GM21423 (cell line): ENCODE measurements at regions not wholly inside any gene's neighbourhood (a gene's known extent, or its start where the extent isn't known, plus 50 kb on each side); places are given as distances from the start of the nearest gene placed in this dataset.

ENCODE experiments used
- ATAC-seq: cut with Tn5 transposase; IDR thresholded peaks from one replicate; pipeline ENCODE4 v1.9.1; 2021; ENCODE audit warnings: mild to moderate bottlenecking, moderate library complexity; ENCODE audit not compliant: unreplicated experiment

GRCh38 chr12:115519887-115520286, 757.6 kb downstream of the MED13L start:
- no peak for ATAC-seq

DNA sequence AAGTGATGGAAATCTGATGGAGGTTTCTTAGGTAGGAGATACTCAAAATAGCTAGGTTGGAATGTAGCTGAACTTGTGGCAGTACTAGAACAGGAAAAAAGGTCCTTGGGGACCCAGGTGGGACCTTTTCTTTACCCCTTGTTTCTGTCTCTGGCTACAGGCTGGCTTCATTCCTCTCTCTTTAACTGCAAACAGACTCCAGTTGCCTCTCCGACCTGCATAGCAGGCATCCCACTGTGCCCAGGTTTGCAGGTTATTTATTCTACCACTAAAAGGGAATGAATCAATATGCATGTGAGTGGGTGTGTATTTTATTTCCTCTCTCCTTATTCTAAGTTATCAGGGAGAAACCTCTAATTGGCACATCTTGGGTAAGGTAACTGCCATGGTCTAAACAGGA, 758.1 kb downstream of the MED13L start:
- no peak for ATAC-seq

DNA sequence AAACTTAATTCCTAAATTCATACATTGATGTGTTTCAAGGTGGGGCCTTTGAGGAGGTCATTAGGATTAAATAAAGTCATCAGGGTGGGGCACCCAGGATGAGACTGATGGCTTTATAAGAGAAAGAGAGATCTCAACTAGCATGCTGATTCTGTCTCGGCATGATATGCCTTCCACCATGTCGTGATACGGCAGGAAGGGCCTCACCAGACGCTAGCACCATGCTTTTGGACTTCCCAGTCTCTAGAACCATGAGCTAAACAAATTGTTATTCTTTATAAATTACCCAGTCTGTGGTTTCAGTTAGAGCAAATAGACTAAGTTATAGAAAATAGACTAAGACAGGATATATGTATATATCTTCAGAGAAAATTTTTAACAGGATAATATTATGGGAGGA, 759.6 kb downstream of the MED13L start:
- ATAC-seq, result no peak

DNA sequence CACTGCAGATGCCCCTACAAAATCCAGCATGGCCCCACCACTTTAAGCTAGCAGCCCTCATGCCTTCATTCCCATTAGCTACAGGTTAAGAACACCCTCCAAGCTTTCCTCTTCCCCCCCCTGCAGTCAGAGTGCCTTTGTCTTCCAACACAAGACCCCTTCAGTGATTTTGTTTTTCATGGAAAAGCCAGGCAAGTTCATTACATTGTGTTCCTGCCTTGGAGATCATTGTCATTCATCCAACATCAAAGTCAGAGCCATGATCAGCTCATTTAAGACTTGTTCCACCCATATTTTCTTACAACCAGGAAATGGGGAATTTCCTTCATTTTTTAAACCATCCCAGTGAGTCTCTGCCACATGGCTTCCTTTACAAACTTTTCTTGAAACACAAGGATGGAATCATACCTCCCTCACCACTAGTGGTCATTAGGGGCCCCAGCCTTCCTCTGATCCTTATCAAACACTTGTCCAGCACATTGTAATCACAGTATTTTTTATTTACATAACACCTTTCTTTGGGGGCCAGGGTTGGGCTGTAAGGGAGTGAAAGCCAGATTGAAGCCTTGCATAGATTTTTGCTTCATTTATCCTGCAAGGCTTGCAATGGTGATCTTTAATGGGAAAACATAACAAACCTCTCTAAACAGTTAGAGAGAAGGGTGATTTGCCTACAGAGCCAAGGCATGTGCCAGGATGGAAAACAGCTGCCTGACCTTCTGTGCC, 765.3 kb downstream of the MED13L start:
- no peak for ATAC-seq

- no peak for ATAC-seq
Observed at GRCh38 chr12:115511305-115511704, 766.2 kb downstream of the MED13L start.

GRCh38 chr12:115508990-115509389, 768.5 kb downstream of the MED13L start:
- no peak for ATAC-seq

GRCh38 chr12:115507951-115508722, 769.4 kb downstream of the MED13L start:
- no peak for ATAC-seq

GRCh38 chr12:115507560-115507889, 770.0 kb downstream of the MED13L start:
- no peak for ATAC-seq

DNA sequence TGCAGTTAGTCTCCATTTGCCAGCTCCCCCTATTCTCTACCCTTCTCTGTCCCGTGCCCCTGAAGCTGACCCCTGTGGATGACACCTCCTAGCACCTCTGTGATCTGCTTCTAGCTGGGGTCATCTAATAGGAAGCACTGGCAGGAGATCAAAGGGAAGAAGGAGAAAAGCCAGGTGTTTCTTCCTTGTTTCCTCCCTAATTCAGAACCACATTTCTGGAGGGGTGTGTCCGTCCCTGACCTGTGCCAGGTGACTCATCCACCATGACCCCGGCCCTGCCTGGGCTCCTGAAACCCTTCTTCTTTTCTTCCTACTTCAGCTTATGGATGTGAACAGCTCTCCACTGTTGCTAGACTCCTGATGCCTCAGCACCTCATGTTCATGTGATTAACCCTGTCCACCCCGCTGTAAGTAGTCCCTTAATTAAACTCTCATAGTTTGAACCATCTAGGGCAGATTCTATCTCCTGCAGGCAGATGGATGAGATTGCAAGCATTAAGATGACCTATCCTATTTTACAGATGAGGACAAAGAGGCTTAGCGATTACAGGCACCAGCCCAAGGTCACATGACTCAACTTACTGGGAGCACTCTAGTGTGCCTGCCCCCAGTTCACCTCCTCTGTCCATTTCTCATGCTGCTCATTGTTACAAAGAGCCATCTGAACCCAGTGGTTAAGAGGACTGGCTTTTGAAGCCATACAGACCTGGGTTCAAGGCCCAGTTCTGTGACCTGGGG, 770.5 kb downstream of the MED13L start:
- no peak for ATAC-seq

DNA sequence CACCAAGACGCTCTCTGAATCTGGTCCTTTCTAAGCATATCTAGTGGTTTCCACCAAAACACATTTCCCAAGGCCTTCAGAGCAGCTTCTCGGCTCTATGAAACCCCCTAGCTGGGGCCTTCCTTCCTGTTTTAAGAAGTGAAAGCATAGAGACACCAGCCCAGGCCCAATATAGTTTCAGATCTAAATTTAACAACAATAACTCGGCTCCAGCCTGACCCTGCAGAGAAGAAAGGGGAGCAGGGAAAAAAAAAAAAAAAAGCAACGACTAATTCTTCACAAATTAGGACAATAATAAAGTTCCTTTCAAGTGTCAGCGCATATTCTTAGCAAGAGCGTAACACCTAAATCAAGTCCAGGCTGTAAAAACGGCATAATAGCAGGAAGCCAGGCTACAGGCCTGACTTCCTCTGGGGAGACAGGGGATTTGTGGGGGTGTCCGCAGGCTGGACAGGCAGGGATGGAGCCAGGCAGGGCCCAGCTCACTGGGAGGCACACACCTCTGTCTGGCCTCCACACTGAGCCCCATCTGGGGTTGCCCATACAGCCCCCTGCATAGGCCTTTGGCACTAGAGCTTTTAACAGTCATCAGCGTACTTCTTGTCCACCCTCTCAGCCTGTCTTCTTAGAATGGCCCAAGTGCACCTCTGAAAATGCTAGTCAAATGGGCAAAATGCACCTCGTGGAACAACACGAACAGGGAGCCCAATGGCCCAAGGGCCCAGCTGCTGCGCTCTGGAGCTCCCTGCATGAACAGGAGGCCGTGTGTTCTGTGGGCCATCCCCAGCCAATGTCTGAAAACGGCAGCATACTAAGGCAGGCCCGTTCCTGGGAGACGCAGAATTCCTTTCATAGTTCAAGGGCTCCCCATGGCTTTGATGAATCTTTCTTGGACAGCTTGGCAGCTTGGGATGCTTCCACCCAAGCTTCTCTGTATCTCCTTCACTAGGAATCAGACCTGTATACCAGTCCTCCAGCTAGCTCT, 772.9 kb downstream of the MED13L start:
- ATAC-seq, result peak; percentile 81

GRCh38 chr12:115500872-115501271, 776.6 kb downstream of the MED13L start:
- ATAC-seq, result no peak

GRCh38 chr12:115495300-115495699, 782.2 kb downstream of the MED13L start:
- no peak for ATAC-seq

DNA sequence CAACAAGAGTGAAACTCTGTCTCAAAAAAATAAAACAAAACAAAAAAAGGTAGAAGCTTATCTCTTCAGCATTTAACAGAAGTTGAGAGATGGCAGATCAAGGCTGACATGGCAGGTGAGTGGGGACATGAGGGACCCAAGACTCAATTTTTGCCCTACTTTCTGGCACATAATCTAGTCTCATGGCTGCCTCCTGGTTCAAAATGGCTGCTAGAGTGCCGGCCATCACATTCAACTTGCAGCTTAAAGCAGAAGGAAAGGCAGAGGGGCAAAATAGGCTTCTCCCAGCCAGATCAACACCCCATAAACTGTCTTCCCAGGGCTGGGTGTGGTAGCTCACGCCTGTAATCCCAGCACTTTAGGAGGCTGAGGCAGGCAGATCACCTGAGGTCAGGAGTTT, 784.9 kb downstream of the MED13L start:
- ATAC-seq, result no peak

DNA sequence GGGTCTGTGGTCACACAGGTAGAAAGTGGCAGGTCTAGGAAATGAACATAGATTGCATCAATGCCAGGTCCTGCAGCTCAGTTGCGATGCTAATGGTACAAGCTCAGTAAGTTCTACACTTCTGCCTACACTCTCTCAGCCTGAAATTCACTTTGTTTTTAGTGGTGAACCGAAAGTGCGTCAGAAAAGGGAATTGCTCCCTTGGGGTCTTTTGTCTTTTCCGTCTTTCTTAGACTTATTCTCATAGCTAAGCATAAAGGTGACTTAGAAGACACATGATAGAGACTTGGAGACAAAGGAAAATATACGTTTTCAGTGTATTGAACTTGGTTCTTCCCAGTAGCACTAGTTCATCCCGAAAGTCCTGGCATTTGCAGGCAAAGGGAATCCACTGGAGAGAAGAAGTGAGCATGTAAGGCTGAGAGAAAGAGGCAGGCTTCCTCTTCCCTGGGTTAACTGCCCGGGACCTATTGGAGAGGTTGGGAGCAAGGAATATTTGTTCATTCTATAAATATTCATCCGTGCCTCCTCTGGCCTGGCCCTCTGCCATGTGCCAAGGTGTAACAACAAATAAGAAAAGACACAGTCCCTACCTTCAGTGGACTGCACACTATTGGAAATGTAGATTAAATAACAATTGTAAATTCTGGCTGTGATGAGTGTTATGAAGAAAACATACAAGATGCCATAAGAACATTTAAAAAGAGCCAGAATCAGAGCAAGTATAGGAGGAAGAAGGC, 785.8 kb downstream of the MED13L start:
- ATAC-seq, result no peak

GRCh38 chr12:115489253-115489652, 788.2 kb downstream of the MED13L start:
- ATAC-seq, result no peak

DNA sequence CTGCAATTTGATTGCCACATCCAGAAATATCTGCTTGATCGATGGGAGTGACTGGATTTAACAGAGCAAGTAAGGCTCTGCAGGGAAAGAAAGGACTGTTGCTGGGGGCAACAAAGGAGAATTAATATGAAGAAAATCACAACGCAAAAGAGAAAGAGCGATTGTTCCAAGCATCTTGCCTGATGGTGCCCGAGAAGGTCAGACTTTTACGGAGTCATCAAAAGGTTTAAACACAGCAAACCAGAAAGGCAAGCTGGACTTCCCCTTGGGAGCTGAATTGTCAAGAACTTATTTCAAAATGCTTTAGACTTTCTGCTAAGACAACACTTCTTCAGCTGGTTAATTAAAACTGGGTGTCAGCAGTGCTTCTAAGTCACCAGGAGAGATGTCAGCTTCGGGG, 791.5 kb downstream of the MED13L start:
- no peak for ATAC-seq

GRCh38 chr12:115485503-115485902, 792.0 kb downstream of the MED13L start:
- ATAC-seq, result no peak

GRCh38 chr12:115482943-115483342, 794.5 kb downstream of the MED13L start:
- ATAC-seq, result no peak

- no peak for ATAC-seq
Observed at GRCh38 chr12:115481141-115481540, 796.4 kb downstream of the MED13L start.

GRCh38 chr12:115478505-115478904, 794.5 kb upstream of the TBX3 start:
- no peak for ATAC-seq
